Mesodermal cell (in vitro differentiated cells): ENCODE measurements at regions not wholly inside any gene's neighbourhood (a gene's known extent, or its start where the extent isn't known, plus 50 kb on each side); places are given as distances from the start of the nearest gene placed in this dataset.
"Not testable (repeated sequence)": the region's sequence is repeated elsewhere in the genome, so short reads cannot be mapped to it uniquely, and the experiment has no call there.

Source experiments
- H3K27ac ChIP-seq: 2 replicates; pipeline ENCODE4 v1.7.0; 2013; ENCODE audit warnings: mild to moderate bottlenecking, low read depth, low read length, moderate library complexity; ENCODE audit not compliant: severe bottlenecking
- H3K36me3 ChIP-seq: 2 replicates; pipeline ENCODE4 v1.7.1; 2013; ENCODE audit warnings: mild to moderate bottlenecking, low read length, moderate library complexity; ENCODE audit not compliant: control insufficient read depth, insufficient read depth
- H3K4me1 ChIP-seq: one replicate; pipeline ENCODE4 v1.7.1; 2013; ENCODE audit warnings: mild to moderate bottlenecking, low read length; ENCODE audit not compliant: insufficient read depth, control insufficient read depth, poor library complexity, severe bottlenecking
- H3K4me3 ChIP-seq: 2 replicates; pipeline ENCODE4 v1.7.0; 2013; ENCODE audit warnings: low read length, control low read depth, mild to moderate bottlenecking; ENCODE audit not compliant: insufficient read depth, poor library complexity, severe bottlenecking; ENCODE audit errors: extremely low read depth
- H3K9me3 ChIP-seq: 2 replicates; pipeline ENCODE4 v1.7.1; 2013; ENCODE audit warnings: mild to moderate bottlenecking, low read length, moderate library complexity; ENCODE audit not compliant: control insufficient read depth
- WGBS, 2 experiments: methylation state at CpG; one replicate each; pipeline ENCODE4 v1.1.5; 2013; ENCODE audit warnings: missing lambda C conversion rate in 2 of 2; ENCODE audit not compliant: insufficient coverage in 2 of 2; 5-methylcytosine and 5-hydroxymethylcytosine counted together

DNA sequence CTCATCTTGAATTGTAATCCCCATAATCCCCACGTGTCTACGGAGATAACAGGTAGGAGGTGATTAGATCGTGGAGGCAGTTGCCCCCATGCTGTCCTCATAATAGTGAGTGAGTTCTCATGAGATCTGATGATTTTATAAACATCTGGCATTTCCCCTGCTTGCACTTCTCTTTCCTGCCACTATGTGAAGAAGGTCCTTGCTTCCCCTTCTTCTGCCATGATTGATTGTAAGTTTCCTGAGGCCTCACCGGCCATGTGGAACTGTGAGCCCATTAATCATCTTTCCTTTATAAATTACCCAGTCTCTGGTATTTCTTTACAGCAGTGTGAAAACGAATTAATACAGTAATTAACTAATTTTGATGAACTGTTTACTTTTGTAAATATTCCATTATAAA lies 582.5 kb downstream of the TSN start:
- Histone ChIP-seq H3K36me3 (no peaks in the 10 kb centered on the region), H3K27ac (no peak overlapping the region), H3K4me1 (peaks cover 11% of the 10 kb centered on the region), H3K4me3 (no peak overlapping the region), H3K9me3 (no peaks in the 10 kb centered on the region)
- WGBS, 2 experiments: 93 to 100% methylated on average over 3 of the region's 5 CpGs

DNA sequence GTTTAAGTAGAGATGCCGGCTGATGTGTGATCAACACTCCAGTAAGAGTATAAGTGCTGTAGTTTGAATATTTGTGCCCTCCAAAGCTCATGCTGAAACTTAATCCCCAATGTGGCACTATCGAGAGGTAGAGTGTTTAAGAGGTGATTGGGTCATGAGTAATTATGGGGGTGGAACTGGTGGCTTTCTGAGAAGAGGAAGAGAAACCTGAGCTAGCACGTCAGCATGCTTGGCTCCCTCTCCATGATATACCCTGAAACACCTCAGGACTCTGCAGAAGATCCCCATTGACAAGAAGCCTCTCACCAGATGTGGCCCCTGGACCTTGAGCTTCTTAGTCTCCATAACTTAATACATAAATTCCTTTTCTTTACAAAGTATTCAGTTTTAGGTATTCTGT lies 584.8 kb downstream of the TSN start:
- no peak overlapping the region for H3K27ac ChIP-seq
- 83 to 88% methylated on average over 1 to 2 of the region's 3 CpGs for WGBS, 2 experiments
- H3K4me3 ChIP-seq: no peak overlapping the region
- H3K4me1 ChIP-seq: peaks cover 11% of the 10 kb centered on the region
- H3K36me3 ChIP-seq: no peaks in the 10 kb centered on the region
- no peaks in the 10 kb centered on the region for H3K9me3 ChIP-seq

DNA sequence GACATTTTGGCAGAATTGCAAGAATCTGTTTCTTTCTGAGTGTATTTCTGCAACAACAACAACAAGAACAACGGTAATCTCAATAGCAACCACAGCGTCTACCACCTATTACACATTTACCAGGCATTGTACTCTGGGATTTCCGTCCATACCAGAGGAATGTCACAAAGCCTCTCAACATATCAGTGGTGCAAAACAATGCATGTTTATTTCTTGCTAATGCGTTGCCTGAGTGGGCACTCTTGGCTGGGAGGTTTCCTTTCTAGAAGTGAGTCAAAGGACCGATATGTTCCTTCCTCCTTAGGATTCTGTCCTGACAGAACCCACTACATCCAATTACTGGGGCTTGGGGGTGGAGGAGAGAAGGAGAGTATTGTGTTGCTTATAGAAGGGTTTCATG lies 585.6 kb downstream of the TSN start:
- peaks cover 11% of the 10 kb centered on the region for H3K4me1 ChIP-seq
- H3K4me3 ChIP-seq: no peak overlapping the region
- WGBS, 2 experiments: 100% methylated on average over 2 of the region's 5 CpGs; no CpG with 5 or more reads in 1 of the 2 experiments
- no peaks in the 10 kb centered on the region for H3K9me3 ChIP-seq
- H3K36me3 ChIP-seq: no peaks in the 10 kb centered on the region
- H3K27ac ChIP-seq: no peak overlapping the region

DNA sequence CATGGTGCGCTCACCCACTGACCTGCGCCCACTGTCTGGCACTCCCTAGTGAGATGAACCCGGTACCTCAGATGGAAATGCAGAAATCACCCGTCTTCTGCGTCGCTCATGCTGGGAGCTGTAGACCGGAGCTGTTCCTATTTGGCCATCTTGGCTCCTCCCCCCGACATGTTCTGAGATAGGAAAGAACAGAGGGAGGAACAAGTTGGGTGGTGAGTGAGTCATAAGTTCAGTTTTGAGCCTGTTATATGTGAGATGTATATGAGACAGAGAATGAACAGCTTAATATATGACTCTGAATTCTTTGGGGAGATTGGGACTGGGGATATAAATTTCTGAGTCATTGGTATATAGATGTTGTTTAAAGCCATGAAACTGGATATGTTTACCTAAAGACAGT lies 596.7 kb downstream of the TSN start:
- H3K4me1 ChIP-seq, H3K4me3 ChIP-seq, H3K27ac ChIP-seq, H3K36me3 ChIP-seq, H3K9me3 ChIP-seq: not testable (repeated sequence)
- WGBS, 2 experiments: 94% methylated on average over 2 to 3 of the region's 8 CpGs

DNA sequence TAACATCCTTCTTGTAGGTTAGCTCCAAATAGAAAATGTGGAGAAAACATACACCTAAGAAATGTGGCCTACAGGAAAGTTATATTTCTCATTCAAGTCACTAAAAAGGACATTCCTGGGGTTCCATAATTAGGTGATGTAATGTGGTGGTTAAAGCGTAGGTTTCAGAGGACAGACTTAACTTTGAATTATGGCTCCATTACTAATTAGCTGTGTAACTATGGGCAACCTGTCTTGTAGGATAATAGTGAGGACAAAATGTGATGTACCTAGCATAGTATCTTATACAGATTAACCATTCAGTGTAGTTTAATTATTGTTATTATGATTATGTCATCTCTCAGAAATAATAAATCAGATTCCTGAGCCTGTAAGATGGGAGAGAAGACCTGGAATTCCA lies 602.5 kb downstream of the TSN start:
- Histone ChIP-seq H3K4me1 (no peaks in the 10 kb centered on the region), H3K9me3 (no peaks in the 10 kb centered on the region), H3K36me3 (no peaks in the 10 kb centered on the region), H3K4me3 (no peak overlapping the region), H3K27ac (no peak overlapping the region)
- WGBS, 2 experiments: 86% methylated on average over 1 of the region's 1 CpG; no CpG with 5 or more reads in 1 of the 2 experiments

DNA sequence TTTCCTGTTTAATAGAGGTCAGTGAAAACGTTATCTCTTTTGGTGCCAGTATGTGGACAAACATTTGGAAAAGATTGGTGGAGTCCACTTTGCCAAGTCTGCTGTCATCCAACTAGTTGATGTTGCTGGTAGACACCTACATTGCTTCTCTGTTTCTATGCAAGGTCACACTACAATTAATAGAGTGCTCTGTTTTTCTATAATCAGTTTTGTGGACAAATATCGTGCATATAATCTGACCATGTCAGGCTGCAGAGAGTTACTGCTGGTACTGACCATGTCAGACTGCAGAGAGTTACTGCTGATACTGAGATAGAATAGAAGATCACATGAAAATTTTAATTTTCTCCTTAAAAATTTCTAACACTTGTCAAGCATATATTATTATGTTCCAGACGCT lies 603.3 kb downstream of the TSN start:
- H3K9me3 ChIP-seq: no peaks in the 10 kb centered on the region
- no peaks in the 10 kb centered on the region for H3K36me3 ChIP-seq
- H3K4me1 ChIP-seq: no peaks in the 10 kb centered on the region
- WGBS, 2 experiments: 100% methylated on average over 1 of the region's 3 CpGs; no CpG with 5 or more reads in 1 of the 2 experiments
- H3K27ac ChIP-seq: no peak overlapping the region
- no peak overlapping the region for H3K4me3 ChIP-seq

DNA sequence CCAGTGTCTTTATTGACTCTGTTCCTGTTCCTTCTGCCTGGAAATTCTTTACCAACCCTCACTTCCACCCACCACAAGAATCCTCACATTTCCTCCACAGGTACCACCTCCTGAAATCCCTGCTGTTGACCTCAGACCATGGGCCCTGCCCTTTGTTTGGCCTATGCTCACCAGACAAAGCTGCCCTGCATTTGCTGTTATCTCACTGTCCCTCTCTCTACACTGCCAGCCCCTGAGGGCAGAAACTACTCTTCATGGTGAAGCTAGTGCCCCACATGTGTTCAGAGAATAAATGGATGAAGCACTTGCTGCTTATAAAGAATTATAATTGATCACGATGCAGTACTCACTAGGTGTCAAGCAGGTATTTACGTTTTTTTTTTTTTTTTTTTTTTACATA lies 608.4 kb downstream of the TSN start:
- WGBS, 2 experiments: no CpG with 5 or more reads among the region's 2 CpGs
- Histone ChIP-seq H3K4me3 (no peak overlapping the region), H3K9me3 (no peaks in the 10 kb centered on the region), H3K36me3 (no peaks in the 10 kb centered on the region), H3K27ac (no peak overlapping the region), H3K4me1 (no peaks in the 10 kb centered on the region)

DNA sequence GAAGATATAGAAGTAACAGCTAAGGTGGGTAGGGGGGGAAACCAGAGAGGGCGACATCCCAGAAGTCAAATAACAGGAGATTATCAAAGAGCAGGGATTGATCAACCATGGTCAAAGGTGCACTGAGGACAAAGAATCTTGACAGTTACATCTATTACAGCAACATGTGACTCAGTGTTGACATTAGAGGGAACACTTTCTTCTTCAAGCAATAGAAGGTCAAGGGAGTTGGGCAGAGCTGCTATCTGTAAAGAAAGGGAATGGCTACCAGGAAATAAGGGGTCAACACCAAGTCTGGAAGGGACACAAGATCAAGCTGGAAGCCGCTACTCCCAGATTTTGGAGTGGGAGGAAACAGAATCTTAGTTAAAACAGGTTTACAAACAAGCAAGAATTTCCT lies 611.0 kb downstream of the TSN start:
- Histone ChIP-seq H3K36me3 (no peaks in the 10 kb centered on the region), H3K4me1 (no peaks in the 10 kb centered on the region)
- 93% methylated on average over 2 of the region's 2 CpGs for WGBS, 2 experiments

DNA sequence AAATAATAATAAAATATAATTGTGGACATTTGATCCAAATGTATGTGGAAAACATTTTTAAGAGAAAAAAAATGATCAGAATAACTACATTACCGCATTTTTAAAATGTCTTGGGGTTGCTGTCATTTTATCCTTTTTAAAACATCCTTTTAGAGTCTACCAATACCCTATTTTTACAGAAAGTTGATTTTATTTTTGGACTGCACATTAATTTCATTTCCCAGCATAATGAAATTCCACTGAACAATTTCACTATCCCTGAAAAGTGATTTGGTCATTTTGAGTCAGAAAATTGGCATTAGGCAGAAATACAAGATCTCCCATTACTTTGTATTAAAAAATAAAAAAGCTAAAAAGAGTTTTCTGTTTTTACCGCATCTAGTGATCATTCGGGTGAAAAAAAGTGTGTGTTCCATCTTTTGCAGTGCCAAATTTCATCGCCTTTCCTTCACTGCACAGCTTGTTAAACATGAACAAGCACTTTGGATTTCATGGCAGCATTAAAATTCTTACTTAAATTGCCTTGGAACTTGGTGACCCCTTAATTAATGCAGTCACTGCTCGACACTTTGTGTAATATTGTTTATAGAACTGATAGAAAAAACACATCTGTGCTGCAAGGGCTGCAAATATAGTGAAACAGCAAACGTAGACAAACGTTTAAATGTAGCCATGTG lies 611.7 kb downstream of the TSN start:
- no peaks in the 10 kb centered on the region for H3K4me1 ChIP-seq
- H3K27ac ChIP-seq: no peak overlapping the region
- 96% methylated on average over 3 of the region's 7 CpGs; no CpG with 5 or more reads in 1 of the 2 experiments for WGBS, 2 experiments
- no peaks in the 10 kb centered on the region for H3K36me3 ChIP-seq
- no peak overlapping the region for H3K4me3 ChIP-seq
- no peaks in the 10 kb centered on the region for H3K9me3 ChIP-seq

More for the DNA sequence above, 611.0 kb downstream of the TSN start:
- Histone ChIP-seq H3K27ac (no peak overlapping the region), H3K9me3 (no peaks in the 10 kb centered on the region), H3K4me3 (no peak overlapping the region)

DNA sequence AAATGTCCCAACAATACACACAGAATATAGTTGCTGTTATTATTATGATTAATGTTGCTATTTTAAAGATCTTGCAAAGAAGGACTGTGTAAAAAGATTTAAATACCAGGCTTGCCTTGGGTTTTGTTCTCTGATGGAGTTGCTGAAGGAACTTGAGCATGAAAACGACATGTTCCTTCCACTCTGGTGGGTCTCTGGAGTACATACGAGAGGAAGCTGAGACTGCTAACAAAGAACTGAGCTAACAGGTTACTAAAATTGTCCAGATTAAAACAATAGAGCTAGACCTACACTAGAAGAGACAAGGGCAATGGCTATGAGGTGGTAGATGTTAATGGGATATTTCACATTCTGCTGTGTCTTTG lies 612.2 kb downstream of the TSN start:
- Histone ChIP-seq H3K36me3 (no peaks in the 10 kb centered on the region), H3K4me1 (no peaks in the 10 kb centered on the region), H3K27ac (no peak overlapping the region), H3K9me3 (no peaks in the 10 kb centered on the region), H3K4me3 (no peak overlapping the region)
- WGBS, 2 experiments: 83% methylated on average over 1 of the region's 2 CpGs; no CpG with 5 or more reads in 1 of the 2 experiments

DNA sequence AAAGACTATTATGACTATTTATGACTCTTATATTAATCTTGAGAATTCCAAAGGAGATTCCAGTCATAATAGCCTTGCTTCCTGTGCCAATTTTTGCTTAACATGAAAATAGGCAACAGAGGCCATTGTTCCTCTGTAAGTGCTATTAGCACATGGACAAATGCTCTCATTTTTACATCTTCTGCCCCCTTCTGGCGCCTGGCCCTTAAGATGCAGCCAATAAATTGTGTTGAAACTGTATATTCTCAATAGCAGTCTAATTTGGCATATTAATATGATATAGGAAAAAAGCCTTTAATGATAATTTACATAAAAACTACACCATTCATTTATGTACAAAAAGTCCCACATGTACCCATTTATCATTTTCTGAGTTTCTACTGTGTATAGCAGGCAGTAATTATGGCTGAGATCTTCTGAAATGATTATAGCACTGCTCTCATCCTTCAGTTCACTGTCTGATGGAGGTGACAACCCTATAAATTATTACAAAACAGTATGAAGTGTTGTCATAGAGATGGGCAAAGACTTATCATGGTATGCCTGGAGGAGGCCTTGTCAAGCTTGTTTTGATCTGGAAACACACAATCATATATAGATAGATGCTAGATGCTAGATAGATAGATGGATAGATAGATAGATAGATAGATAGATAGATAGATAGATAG lies 613.3 kb downstream of the TSN start:
- WGBS, 2 experiments: no CpG with 5 or more reads among the region's 1 CpG

More for the DNA sequence above, 613.3 kb downstream of the TSN start:
- Histone ChIP-seq H3K4me3 (no peak overlapping the region), H3K9me3 (no peaks in the 10 kb centered on the region), H3K4me1 (no peaks in the 10 kb centered on the region), H3K27ac (no peak overlapping the region), H3K36me3 (no peaks in the 10 kb centered on the region)
